ENCODE measurements at regions not wholly inside any gene's neighbourhood (a gene's known extent, or its start where the extent isn't known, plus 50 kb on each side); places are given as distances from the start of the nearest gene placed in this dataset.

DNA sequence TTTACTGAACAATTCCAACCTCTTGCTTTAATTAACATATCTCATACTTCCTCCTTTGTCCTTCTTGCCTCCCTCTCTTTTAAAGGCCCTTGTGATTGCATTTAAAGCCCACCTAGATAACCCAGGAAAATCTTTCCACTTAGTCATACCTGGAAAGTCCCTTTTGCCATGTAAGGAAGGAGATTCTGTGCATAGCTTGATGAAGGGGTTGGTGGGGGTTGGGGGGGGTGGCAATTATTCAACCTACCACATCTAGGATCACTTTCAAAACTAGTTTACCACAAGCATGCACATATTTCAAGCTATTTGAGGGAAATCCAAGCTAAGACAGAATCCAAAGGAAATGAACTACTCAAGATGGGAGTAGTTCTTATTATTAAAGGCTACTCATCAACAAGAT lies 249.1 kb upstream of the PTBP2 start:
- H2AFZ ChIP-seq = no peak overlapping the region
- ChIA-PET POLR2A (ENCODE audit: unreplicated experiment) (no interaction called here), CTCF (no interaction called here)
- H3K27me3 ChIP-seq (ENCODE audit: insufficient read depth, low read depth) = no peaks in the 10 kb centered on the region
- no peaks in the 10 kb centered on the region for H3F3A ChIP-seq (ENCODE audit: insufficient read depth, low read depth)
- no peaks in the 10 kb centered on the region for H3K4me1 ChIP-seq (replicated peaks; ENCODE audit: insufficient read depth)
- BruUV-seq (replicated peaks) = no TSS peak
- TF ChIP-seq EZH2 (IDR thresholded peaks at IDR 0.05; ENCODE audit: low read depth) (no peak), CTCF (conservative IDR thresholded peaks at IDR 0.05) (no peak)
- no peaks in the 10 kb centered on the region for H3K9me3 ChIP-seq (ENCODE audit: insufficient read depth, low read depth)
- H3K36me3 ChIP-seq (ENCODE audit: low read depth) = no peaks in the 10 kb centered on the region
- no peaks in the 10 kb centered on the region for H3K79me2 ChIP-seq (ENCODE audit: low read depth)
- no peak overlapping the region for H3K4me2 ChIP-seq
- no peak overlapping the region for H3K27ac ChIP-seq
- no peaks in the 10 kb centered on the region for H3K9me2 ChIP-seq (ENCODE audit: insufficient read depth)
- no peak overlapping the region for H3K4me3 ChIP-seq
- no peak for DNase-seq
- intact Hi-C loops (cut with micrococcal nuclease; ENCODE audit: unreplicated experiment) = no loop called here
- H4K20me1 ChIP-seq (ENCODE audit: insufficient read depth) = no peaks in the 10 kb centered on the region

GRCh38 chr1:96473791-96474434 lies 247.7 kb upstream of the PTBP2 start:
- TF ChIP-seq EZH2 (IDR thresholded peaks at IDR 0.05; ENCODE audit: low read depth) (no peak), CTCF (conservative IDR thresholded peaks at IDR 0.05) (no peak)
- ChIA-PET CTCF (no interaction called here), POLR2A (ENCODE audit: unreplicated experiment) (no interaction called here)
- Histone ChIP-seq H3K4me1 (replicated peaks; ENCODE audit: insufficient read depth) (no peaks in the 10 kb centered on the region), H3K9me2 (ENCODE audit: insufficient read depth) (no peaks in the 10 kb centered on the region), H3K4me2 (no peak overlapping the region), H3K4me3 (no peak overlapping the region), H3K27me3 (ENCODE audit: insufficient read depth, low read depth) (no peaks in the 10 kb centered on the region), H3K9me3 (ENCODE audit: insufficient read depth, low read depth) (no peaks in the 10 kb centered on the region), H3K79me2 (ENCODE audit: low read depth) (no peaks in the 10 kb centered on the region), H3F3A (ENCODE audit: insufficient read depth, low read depth) (no peaks in the 10 kb centered on the region), H3K27ac (no peak overlapping the region), H3K36me3 (ENCODE audit: low read depth) (no peaks in the 10 kb centered on the region), H2AFZ (no peak overlapping the region), H4K20me1 (ENCODE audit: insufficient read depth) (no peaks in the 10 kb centered on the region)
- intact Hi-C loops (cut with micrococcal nuclease; ENCODE audit: unreplicated experiment) = no loop called here
- peak; percentile 8 to 10 for DNase-seq
- BruUV-seq (replicated peaks) = no TSS peak

GRCh38 chr1:96474985-96475743 lies 246.4 kb upstream of the PTBP2 start:
- Histone ChIP-seq H3F3A (ENCODE audit: insufficient read depth, low read depth) (no peaks in the 10 kb centered on the region), H3K27me3 (ENCODE audit: insufficient read depth, low read depth) (no peaks in the 10 kb centered on the region), H3K9me3 (ENCODE audit: insufficient read depth, low read depth) (no peaks in the 10 kb centered on the region), H3K36me3 (ENCODE audit: low read depth) (no peaks in the 10 kb centered on the region), H3K4me1 (replicated peaks; ENCODE audit: insufficient read depth) (no peaks in the 10 kb centered on the region), H3K79me2 (ENCODE audit: low read depth) (no peaks in the 10 kb centered on the region), H2AFZ (no peak overlapping the region), H3K4me3 (no peak overlapping the region), H3K27ac (no peak overlapping the region), H4K20me1 (ENCODE audit: insufficient read depth) (no peaks in the 10 kb centered on the region), H3K9me2 (ENCODE audit: insufficient read depth) (no peaks in the 10 kb centered on the region), H3K4me2 (no peak overlapping the region)
- intact Hi-C loops (cut with micrococcal nuclease; ENCODE audit: unreplicated experiment) = no loop called here
- CTCF ChIA-PET = no interaction called here
- BruUV-seq (replicated peaks) = no TSS peak
- peak in 1 of 2 experiments; percentile 24 for DNase-seq
- POLR2A ChIA-PET (ENCODE audit: unreplicated experiment) = no interaction called here
- TF ChIP-seq CTCF (conservative IDR thresholded peaks at IDR 0.05) = no peak
- no peak for TF ChIP-seq EZH2 (IDR thresholded peaks at IDR 0.05; ENCODE audit: low read depth)

All from PC-9 (cell line).